Fibroblast of lung (primary cell): ENCODE measurements at regions not wholly inside any gene's neighbourhood (a gene's known extent, or its start where the extent isn't known, plus 50 kb on each side); places are given as distances from the start of the nearest gene placed in this dataset.

Experiments used
- DNase-seq, 2 donors: peaks; one replicate each; pipeline versions ENCODE4 v3.0.0 to v3.0.0-alpha.2; 2010; ENCODE audit warnings: low read depth in 2 of 2
- H2AFZ ChIP-seq: 2 replicates; pipeline ENCODE4 v1.5.1; 2012; ENCODE audit warnings: low read length, control low read depth, inconsistent platforms
- H3K27ac ChIP-seq: 2 replicates; pipeline ENCODE4 v1.5.1; 2011; ENCODE audit warnings: low read length, control low read depth; ENCODE audit not compliant: insufficient read depth
- H3K27me3 ChIP-seq: 2 replicates; pipeline ENCODE4 v1.5.1; 2011; ENCODE audit warnings: mild to moderate bottlenecking, low read length; ENCODE audit not compliant: control insufficient read depth, insufficient read depth
- H3K36me3 ChIP-seq: 2 replicates; pipeline ENCODE4 v1.5.1; 2011; ENCODE audit warnings: low read length; ENCODE audit not compliant: control insufficient read depth, insufficient read depth
- H3K4me1 ChIP-seq: 2 replicates; pipeline ENCODE4 v1.5.1; 2011; ENCODE audit warnings: low read length; ENCODE audit not compliant: control insufficient read depth, insufficient read depth; ENCODE audit errors: extremely low read depth
- H3K4me2 ChIP-seq: 2 replicates; pipeline ENCODE4 v1.5.1; 2011; ENCODE audit warnings: low read length, control low read depth; ENCODE audit not compliant: insufficient read depth; ENCODE audit errors: extremely low read depth
- H3K4me3 ChIP-seq, 4 experiments: fragments of 200-600 bp in 1 of 4; sonication (generic) in 1 of 4; replicated peaks in 1 of 4; 2 replicates each; pipeline ENCODE4 v1.5.1; 2011 to 2016; ENCODE audit warnings: low read length in 4 of 4, low read depth in 3 of 4, mild to moderate bottlenecking in 3 of 4, control low read depth in 2 of 4, inconsistent platforms in 1 of 4, mixed read lengths in 1 of 4; ENCODE audit not compliant: insufficient read depth in 1 of 4; ENCODE audit errors: control extremely low read depth in 1 of 4
- H3K79me2 ChIP-seq: 2 replicates; pipeline ENCODE4 v1.5.1; 2012; ENCODE audit warnings: mild to moderate bottlenecking, low read length, inconsistent platforms; ENCODE audit not compliant: control insufficient read depth, insufficient read depth
- H3K9ac ChIP-seq: 2 replicates; pipeline ENCODE4 v1.5.1; 2011; ENCODE audit warnings: mild to moderate bottlenecking, low read length, control low read depth; ENCODE audit not compliant: insufficient read depth
- H3K9me3 ChIP-seq: 2 replicates; pipeline ENCODE4 v1.5.1; 2012; ENCODE audit warnings: low read depth, low read length; ENCODE audit not compliant: control insufficient read depth, insufficient read depth
- H4K20me1 ChIP-seq: 2 replicates; pipeline ENCODE4 v1.5.1; 2011; ENCODE audit warnings: low read length; ENCODE audit not compliant: control insufficient read depth, insufficient read depth; ENCODE audit errors: extremely low read depth
- CTCF ChIP-seq, 2 donors: IDR thresholded peaks in 1 of 2; conservative IDR thresholded peaks in 1 of 2; 1 replicate in 1 of 2; 2 replicates in 1 of 2; pipeline ENCODE4 v1.5.1; 2011 to 2012; ENCODE audit warnings: low read length in 2 of 2, control low read depth in 1 of 2, inconsistent platforms in 1 of 2, low read depth in 1 of 2, mild to moderate bottlenecking in 1 of 2
- EZH2 ChIP-seq: IDR thresholded peaks from 2 replicates; pipeline ENCODE4 v1.5.1; 2012; ENCODE audit warnings: low read length, control low read depth, mild to moderate bottlenecking; ENCODE audit errors: missing control alignments

GRCh38 chr3:152519376-152519775, 250.6 kb downstream of the MBNL1 start:
- TF ChIP-seq CTCF (conservative IDR thresholded peaks at IDR 0.05 in 1 of 2, IDR thresholded peaks at IDR 0.05 in 1 of 2; ENCODE audit: low read depth in 1 of 2, low read length in 2 of 2) (no peak), EZH2 (no peak)

GRCh38 chr3:152522036-152522435, 253.3 kb downstream of the MBNL1 start:
- Histone ChIP-seq H3K27me3 (no peaks in the 10 kb centered on the region), H3K36me3 (no peaks in the 10 kb centered on the region), H3K27ac (no peak overlapping the region), H3K9me3 (no peaks in the 10 kb centered on the region), H3K4me2 (no peak overlapping the region), H3K4me3 (no peak overlapping the region), H3K4me1 (no peaks in the 10 kb centered on the region), H4K20me1 (no peaks in the 10 kb centered on the region), H3K9ac (no peak overlapping the region), H2AFZ (no peak overlapping the region), H3K79me2 (no peaks in the 10 kb centered on the region)
- no peak for TF ChIP-seq EZH2
- DNase-seq = no peak

More at GRCh38 chr3:152519376-152519775, 250.6 kb downstream of the MBNL1 start:
- H3K9ac ChIP-seq = no peak overlapping the region
- DNase-seq = no peak
- no peaks in the 10 kb centered on the region for H3K4me1 ChIP-seq
- no peaks in the 10 kb centered on the region for H4K20me1 ChIP-seq
- no peaks in the 10 kb centered on the region for H3K27me3 ChIP-seq
- no peak overlapping the region for H2AFZ ChIP-seq
- H3K4me3 ChIP-seq = no peak overlapping the region
- H3K79me2 ChIP-seq = no peaks in the 10 kb centered on the region
- H3K27ac ChIP-seq = no peak overlapping the region
- no peak overlapping the region for H3K4me2 ChIP-seq
- H3K9me3 ChIP-seq = no peaks in the 10 kb centered on the region
- H3K36me3 ChIP-seq = no peaks in the 10 kb centered on the region

GRCh38 chr3:152524198-152525140, 255.7 kb downstream of the MBNL1 start:
- no peaks in the 10 kb centered on the region for H3K79me2 ChIP-seq
- DNase-seq = peak; percentile 29 to 69
- peak; percentile 54 to 88 for TF ChIP-seq CTCF (conservative IDR thresholded peaks at IDR 0.05 in 1 of 2, IDR thresholded peaks at IDR 0.05 in 1 of 2; ENCODE audit: low read depth in 1 of 2, low read length in 2 of 2)
- no peak for TF ChIP-seq EZH2
- H3K27me3 ChIP-seq = no peaks in the 10 kb centered on the region
- H3K27ac ChIP-seq = no peak overlapping the region
- H3K4me1 ChIP-seq = no peaks in the 10 kb centered on the region
- H3K36me3 ChIP-seq = no peaks in the 10 kb centered on the region
- no peaks in the 10 kb centered on the region for H3K9me3 ChIP-seq
- H3K9ac ChIP-seq = no peak overlapping the region
- no peak overlapping the region for H2AFZ ChIP-seq
- H4K20me1 ChIP-seq = no peaks in the 10 kb centered on the region
- no peak overlapping the region for H3K4me2 ChIP-seq
- no peak overlapping the region for H3K4me3 ChIP-seq
